HL-60 (cell line): ENCODE measurements at regions not wholly inside any gene's neighbourhood (a gene's known extent, or its start where the extent isn't known, plus 50 kb on each side); places are given as distances from the start of the nearest gene placed in this dataset.

ENCODE experiments used
- GABPA ChIP-seq: IDR thresholded peaks from 2 replicates; pipeline ENCODE4 v1.6.1; 2012; ENCODE audit warnings: low read depth
- POLR2AphosphoS5 ChIP-seq: IDR thresholded peaks from 2 replicates; pipeline ENCODE4 v1.6.1; 2012; ENCODE audit warnings: low read depth
- SPI1 ChIP-seq: IDR thresholded peaks from 2 replicates; pipeline ENCODE4 v1.6.1; 2012; ENCODE audit warnings: low read depth, mild to moderate bottlenecking, borderline replicate concordance
- TF ChIP-seq, protein P1 (sequence below): IDR thresholded peaks from one replicate; pipeline ENCODE4 v1.5.1; 2011; ENCODE audit warnings: low read length, control low read depth, inconsistent platforms; ENCODE audit not compliant: insufficient read depth
- TF ChIP-seq, protein P2 (sequence below): IDR thresholded peaks from 2 replicates; pipeline ENCODE4 v1.6.1; 2012; ENCODE audit warnings: low read depth; ENCODE audit not compliant: insufficient replicate concordance

DNA sequence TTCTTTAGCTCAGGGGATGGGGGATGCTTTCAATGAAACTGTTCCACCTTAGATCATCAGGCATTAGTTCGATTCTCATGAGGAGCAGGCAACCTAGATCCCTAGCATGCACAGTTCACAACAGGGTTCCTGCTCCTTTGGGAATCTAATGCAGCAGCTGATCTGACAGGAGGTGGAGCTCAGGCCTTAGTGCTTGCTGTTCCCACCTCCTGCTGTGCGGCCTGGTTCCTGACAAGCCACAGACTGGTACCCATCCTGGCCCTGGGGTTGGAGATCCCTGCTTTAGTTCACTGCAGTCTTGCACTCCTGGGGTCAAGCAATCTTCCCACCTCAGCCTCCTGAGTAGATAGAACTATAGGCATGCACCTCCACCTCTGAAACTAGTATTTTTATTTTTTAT is 1369.8 kb upstream of the NUDT12 start:
- TF ChIP-seq, protein P1, sequence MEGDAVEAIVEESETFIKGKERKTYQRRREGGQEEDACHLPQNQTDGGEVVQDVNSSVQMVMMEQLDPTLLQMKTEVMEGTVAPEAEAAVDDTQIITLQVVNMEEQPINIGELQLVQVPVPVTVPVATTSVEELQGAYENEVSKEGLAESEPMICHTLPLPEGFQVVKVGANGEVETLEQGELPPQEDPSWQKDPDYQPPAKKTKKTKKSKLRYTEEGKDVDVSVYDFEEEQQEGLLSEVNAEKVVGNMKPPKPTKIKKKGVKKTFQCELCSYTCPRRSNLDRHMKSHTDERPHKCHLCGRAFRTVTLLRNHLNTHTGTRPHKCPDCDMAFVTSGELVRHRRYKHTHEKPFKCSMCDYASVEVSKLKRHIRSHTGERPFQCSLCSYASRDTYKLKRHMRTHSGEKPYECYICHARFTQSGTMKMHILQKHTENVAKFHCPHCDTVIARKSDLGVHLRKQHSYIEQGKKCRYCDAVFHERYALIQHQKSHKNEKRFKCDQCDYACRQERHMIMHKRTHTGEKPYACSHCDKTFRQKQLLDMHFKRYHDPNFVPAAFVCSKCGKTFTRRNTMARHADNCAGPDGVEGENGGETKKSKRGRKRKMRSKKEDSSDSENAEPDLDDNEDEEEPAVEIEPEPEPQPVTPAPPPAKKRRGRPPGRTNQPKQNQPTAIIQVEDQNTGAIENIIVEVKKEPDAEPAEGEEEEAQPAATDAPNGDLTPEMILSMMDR = no peak
- TF ChIP-seq GABPA (no peak), POLR2AphosphoS5 (no peak), SPI1 (no peak)
- TF ChIP-seq, protein P2, sequence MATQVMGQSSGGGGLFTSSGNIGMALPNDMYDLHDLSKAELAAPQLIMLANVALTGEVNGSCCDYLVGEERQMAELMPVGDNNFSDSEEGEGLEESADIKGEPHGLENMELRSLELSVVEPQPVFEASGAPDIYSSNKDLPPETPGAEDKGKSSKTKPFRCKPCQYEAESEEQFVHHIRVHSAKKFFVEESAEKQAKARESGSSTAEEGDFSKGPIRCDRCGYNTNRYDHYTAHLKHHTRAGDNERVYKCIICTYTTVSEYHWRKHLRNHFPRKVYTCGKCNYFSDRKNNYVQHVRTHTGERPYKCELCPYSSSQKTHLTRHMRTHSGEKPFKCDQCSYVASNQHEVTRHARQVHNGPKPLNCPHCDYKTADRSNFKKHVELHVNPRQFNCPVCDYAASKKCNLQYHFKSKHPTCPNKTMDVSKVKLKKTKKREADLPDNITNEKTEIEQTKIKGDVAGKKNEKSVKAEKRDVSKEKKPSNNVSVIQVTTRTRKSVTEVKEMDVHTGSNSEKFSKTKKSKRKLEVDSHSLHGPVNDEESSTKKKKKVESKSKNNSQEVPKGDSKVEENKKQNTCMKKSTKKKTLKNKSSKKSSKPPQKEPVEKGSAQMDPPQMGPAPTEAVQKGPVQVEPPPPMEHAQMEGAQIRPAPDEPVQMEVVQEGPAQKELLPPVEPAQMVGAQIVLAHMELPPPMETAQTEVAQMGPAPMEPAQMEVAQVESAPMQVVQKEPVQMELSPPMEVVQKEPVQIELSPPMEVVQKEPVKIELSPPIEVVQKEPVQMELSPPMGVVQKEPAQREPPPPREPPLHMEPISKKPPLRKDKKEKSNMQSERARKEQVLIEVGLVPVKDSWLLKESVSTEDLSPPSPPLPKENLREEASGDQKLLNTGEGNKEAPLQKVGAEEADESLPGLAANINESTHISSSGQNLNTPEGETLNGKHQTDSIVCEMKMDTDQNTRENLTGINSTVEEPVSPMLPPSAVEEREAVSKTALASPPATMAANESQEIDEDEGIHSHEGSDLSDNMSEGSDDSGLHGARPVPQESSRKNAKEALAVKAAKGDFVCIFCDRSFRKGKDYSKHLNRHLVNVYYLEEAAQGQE = no peak
